Gastrocnemius medialis (tissue), 4 donors: ENCODE measurements at regions not wholly inside any gene's neighbourhood (a gene's known extent, or its start where the extent isn't known, plus 50 kb on each side); places are given as distances from the start of the nearest gene placed in this dataset.

Experiments used
- ATAC-seq, 2 donors: fragments of 150-250 bp; one replicate each; pipeline ENCODE4 v1.9.1; 2016
- DNase-seq, 2 donors: peaks; one replicate each; pipeline ENCODE4 v3.0.0-alpha.2; 2019
- H3K27ac ChIP-seq, 4 donors: fragments of 200-600 bp; sonication (generic); 1 replicate in 1 of 4; 2 replicates in 3 of 4; pipeline ENCODE4 v1.5.1; 2016 to 2018; ENCODE audit warnings: mild to moderate bottlenecking in 2 of 4, moderate library complexity in 1 of 4
- H3K27me3 ChIP-seq, 3 donors: fragments of 200-600 bp; sonication (generic) in 2 of 3; 1 replicate in 1 of 3; 2 replicates in 2 of 3; pipeline versions ENCODE4 v1.5.1 to v1.6.0; 2016 to 2019; ENCODE audit warnings: mild to moderate bottlenecking in 1 of 3, moderate library complexity in 1 of 3
- H3K36me3 ChIP-seq, 2 donors: fragments of 200-600 bp; sonication (generic) in 1 of 2; one replicate each; pipeline ENCODE4 v1.5.1; 2017 to 2018
- H3K4me1 ChIP-seq, 2 donors: fragments of 200-600 bp; sonication (generic) in 1 of 2; one replicate each; pipeline ENCODE4 v1.5.1; 2016 to 2017; ENCODE audit warnings: mild to moderate bottlenecking in 2 of 2
- H3K4me3 ChIP-seq, 4 donors: fragments of 200-600 bp; sonication (generic) in 3 of 4; 1 replicate in 1 of 4; 2 replicates in 3 of 4; pipeline ENCODE4 v1.5.1; 2016 to 2019; ENCODE audit warnings: mild to moderate bottlenecking in 2 of 4
- H3K9me3 ChIP-seq, 3 donors: fragments of 200-600 bp; sonication (generic) in 2 of 3; 1 replicate in 1 of 3; 2 replicates in 2 of 3; pipeline ENCODE4 v1.5.1; 2016 to 2019
- POLR2A ChIP-seq, 2 donors: fragments of 450-650 bp; IDR thresholded peaks; one replicate each; pipeline ENCODE4 v1.6.1; 2017; ENCODE audit warnings: antibody characterized with exemption in 2 of 2, mild to moderate bottlenecking in 2 of 2, moderate library complexity in 2 of 2
- in situ Hi-C, 4 donors: fragments of 200-750 bp; cut with MboI; loops; one replicate each; pipeline versions ENCODE4 v1.15.0 to v1.8.0; 2017; ENCODE audit warnings: low sequenced_read_pairs in 4 of 4
- intact Hi-C: fragments of 100-400 bp; cut with DNase I; formaldehyde crosslinking; loops from one replicate; pipeline ENCODE4 v1.15.1; 2023; ENCODE audit warnings: low total_unique reads
- TF ChIP-seq, protein P1 (sequence below), 5 experiments: fragments of 450-650 bp in 3 of 5; fragments of 200-600 bp in 2 of 5; sonication (generic) in 2 of 5; IDR thresholded peaks in 4 of 5; conservative IDR thresholded peaks in 1 of 5; 1 replicate in 4 of 5; 2 replicates in 1 of 5; pipeline ENCODE4 v1.5.1; 2016 to 2019; ENCODE audit warnings: antibody characterized with exemption in 5 of 5, mild to moderate bottlenecking in 3 of 5, moderate library complexity in 3 of 5

DNA sequence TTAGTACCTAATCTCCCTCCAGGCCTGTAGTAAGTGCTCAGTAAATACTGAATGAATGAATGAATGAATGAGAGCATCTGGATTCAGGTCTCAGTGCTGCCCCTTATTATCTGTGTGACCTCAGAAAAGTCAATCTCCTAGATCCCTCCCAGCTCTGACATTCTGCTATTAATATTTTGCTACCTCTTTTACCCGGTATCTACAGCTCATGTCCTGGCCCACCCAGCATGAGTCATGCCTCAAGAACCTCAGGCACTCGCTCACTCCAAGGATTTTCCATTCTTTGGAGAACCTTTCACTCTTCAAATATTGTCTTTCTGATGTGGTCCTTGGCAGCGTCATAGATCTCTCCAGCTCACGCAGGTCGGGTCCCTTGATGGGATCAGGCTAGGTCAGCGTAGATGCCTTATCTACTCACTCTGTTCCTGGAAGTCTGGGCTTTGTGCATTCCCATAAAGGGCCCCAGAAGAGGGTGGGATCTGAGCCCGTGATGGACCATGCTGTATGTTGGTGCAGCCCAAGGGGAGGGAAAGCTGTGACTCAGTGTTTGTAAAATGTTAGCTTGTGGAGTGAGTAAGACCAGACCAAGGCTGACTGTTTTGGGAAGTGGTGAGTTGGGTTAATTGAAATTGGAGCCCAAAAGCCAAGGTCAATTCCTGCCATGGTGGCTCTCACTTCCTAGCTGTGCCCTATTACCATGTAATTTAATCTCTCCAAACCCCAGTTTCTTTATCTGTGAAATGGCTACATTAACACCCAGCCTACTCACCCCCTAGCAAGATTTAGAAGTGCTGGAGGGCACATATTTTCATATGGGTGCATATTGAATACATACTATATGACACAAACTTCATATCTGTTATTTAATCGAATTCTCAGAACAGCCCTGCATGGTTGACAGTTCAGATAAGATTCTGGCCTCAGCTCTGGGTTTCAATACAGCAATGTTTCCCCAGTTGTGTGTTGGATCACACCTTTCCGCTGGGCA is 214.1 kb upstream of the USP24 start:
- in situ Hi-C loops (no loop called here), intact Hi-C loops (no loop called here)
- DNase-seq (peak in 1 of 2 donors; percentile 17), ATAC-seq (peak; percentile 39 to 44)
- no peaks in the 10 kb centered on the region for H3K27me3 ChIP-seq
- TF ChIP-seq, protein P1, sequence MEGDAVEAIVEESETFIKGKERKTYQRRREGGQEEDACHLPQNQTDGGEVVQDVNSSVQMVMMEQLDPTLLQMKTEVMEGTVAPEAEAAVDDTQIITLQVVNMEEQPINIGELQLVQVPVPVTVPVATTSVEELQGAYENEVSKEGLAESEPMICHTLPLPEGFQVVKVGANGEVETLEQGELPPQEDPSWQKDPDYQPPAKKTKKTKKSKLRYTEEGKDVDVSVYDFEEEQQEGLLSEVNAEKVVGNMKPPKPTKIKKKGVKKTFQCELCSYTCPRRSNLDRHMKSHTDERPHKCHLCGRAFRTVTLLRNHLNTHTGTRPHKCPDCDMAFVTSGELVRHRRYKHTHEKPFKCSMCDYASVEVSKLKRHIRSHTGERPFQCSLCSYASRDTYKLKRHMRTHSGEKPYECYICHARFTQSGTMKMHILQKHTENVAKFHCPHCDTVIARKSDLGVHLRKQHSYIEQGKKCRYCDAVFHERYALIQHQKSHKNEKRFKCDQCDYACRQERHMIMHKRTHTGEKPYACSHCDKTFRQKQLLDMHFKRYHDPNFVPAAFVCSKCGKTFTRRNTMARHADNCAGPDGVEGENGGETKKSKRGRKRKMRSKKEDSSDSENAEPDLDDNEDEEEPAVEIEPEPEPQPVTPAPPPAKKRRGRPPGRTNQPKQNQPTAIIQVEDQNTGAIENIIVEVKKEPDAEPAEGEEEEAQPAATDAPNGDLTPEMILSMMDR (IDR thresholded peaks at IDR 0.05 in 4 of 5, conservative IDR thresholded peaks at IDR 0.05 in 1 of 5): no peak
- no peak for TF ChIP-seq POLR2A (IDR thresholded peaks at IDR 0.05)
- no peak overlapping the region for H3K27ac ChIP-seq
- no peaks in the 10 kb centered on the region for H3K9me3 ChIP-seq
- H3K4me1 ChIP-seq: no peaks in the 10 kb centered on the region
- H3K36me3 ChIP-seq: no peaks in the 10 kb centered on the region
- H3K4me3 ChIP-seq: no peak overlapping the region

DNA sequence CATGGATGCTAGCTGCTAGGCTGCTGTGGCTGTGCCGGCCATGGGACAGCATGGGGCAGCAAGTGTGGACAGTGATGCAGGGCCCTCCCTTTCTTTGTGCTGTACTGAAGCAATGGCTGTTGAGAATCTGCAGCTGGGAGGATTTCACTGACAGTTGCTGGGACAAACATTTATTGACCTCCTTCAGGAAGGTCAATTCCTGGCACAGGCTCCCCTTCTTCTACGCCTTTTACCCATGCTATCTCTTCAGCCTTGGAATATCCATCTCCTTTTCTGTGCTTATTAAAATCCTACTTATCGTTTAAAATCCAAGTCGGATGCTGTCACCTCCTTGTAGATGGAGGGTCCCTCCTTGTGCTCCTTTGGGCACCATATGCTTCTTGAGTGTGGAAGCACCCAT is 213.1 kb upstream of the USP24 start:
- DNase-seq (no peak), ATAC-seq (no peak)
- Histone ChIP-seq H3K36me3 (no peaks in the 10 kb centered on the region), H3K4me1 (no peaks in the 10 kb centered on the region), H3K27ac (no peak overlapping the region), H3K9me3 (no peaks in the 10 kb centered on the region), H3K4me3 (no peak overlapping the region), H3K27me3 (no peaks in the 10 kb centered on the region)
- in situ Hi-C loops: no loop called here
- intact Hi-C loops: no loop called here
- TF ChIP-seq, protein P1 (IDR thresholded peaks at IDR 0.05 in 4 of 5, conservative IDR thresholded peaks at IDR 0.05 in 1 of 5): no peak
- TF ChIP-seq POLR2A (IDR thresholded peaks at IDR 0.05): no peak

DNA sequence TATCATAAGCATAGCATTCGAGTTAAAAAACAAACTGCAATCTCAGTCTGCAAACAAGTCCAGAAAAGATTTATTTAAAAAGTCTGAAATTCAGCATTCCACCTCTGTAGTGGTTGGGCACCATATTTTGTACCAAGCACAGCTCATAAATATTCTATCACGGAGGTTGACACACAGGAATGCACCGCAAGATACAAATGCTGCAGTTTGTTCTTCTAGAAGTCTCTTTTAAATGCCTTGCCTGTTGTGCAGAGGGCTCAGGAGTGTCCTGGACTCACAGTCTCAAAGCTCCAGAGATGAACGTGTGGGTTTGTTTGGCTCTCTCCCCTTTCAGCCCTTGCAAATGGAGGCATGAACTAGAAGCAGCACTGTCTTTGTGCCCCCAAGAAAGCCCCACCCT is 212.4 kb upstream of the USP24 start:
- no peaks in the 10 kb centered on the region for H3K27me3 ChIP-seq
- no peak for ATAC-seq
- in situ Hi-C loops: no loop called here
- H3K27ac ChIP-seq: no peak overlapping the region
- intact Hi-C loops: no loop called here
- DNase-seq: no peak
- no peak for TF ChIP-seq POLR2A (IDR thresholded peaks at IDR 0.05)
- TF ChIP-seq, protein P1 (IDR thresholded peaks at IDR 0.05 in 4 of 5, conservative IDR thresholded peaks at IDR 0.05 in 1 of 5): no peak
- no peaks in the 10 kb centered on the region for H3K36me3 ChIP-seq
- H3K4me1 ChIP-seq: no peaks in the 10 kb centered on the region
- no peaks in the 10 kb centered on the region for H3K9me3 ChIP-seq
- H3K4me3 ChIP-seq: no peak overlapping the region

DNA sequence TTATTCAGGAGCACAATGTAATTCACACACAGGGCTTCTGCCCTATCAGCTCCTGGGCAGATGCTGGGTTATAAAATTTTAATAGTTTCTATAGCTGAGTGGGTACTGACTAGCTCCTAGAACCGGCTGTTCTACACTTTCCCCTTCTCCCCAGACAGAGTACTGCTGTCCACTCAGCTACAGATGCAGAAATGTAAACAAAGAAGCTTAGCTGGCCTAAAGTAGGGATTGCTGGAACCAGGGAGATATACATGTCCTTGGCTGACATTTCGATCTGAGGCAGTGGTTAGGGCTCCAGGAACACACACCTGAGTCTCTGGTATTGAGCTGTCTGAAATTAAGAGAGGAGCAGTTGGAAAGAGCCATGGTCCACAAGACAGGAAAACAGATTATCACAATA is 211.5 kb upstream of the USP24 start:
- H3K36me3 ChIP-seq: no peaks in the 10 kb centered on the region
- in situ Hi-C loops (no loop called here), intact Hi-C loops (no loop called here)
- H3K27ac ChIP-seq: no peak overlapping the region
- H3K27me3 ChIP-seq: no peaks in the 10 kb centered on the region
- H3K9me3 ChIP-seq: no peaks in the 10 kb centered on the region
- H3K4me3 ChIP-seq: no peak overlapping the region
- DNase-seq (no peak), ATAC-seq (no peak)
- TF ChIP-seq, protein P1 (IDR thresholded peaks at IDR 0.05 in 4 of 5, conservative IDR thresholded peaks at IDR 0.05 in 1 of 5): no peak
- no peak for TF ChIP-seq POLR2A (IDR thresholded peaks at IDR 0.05)
- H3K4me1 ChIP-seq: no peaks in the 10 kb centered on the region
